OCI-LY3 (cell line): ENCODE measurements at regions not wholly inside any gene's neighbourhood (a gene's known extent, or its start where the extent isn't known, plus 50 kb on each side); places are given as distances from the start of the nearest gene placed in this dataset.

ENCODE experiments used
- CTCF ChIP-seq: fragments of 200-600, 300-600 bp; sonication (generic); IDR thresholded peaks from 2 replicates; pipeline ENCODE4 v1.5.1; 2014; ENCODE audit warnings: antibody characterized with exemption, low read length, low read depth
- EZH2phosphoT487 ChIP-seq: fragments of 200-600 bp; shearing (Covaris generic); IDR thresholded peaks from 2 replicates; pipeline ENCODE4 v1.6.1; 2018; ENCODE audit warnings: antibody characterized with exemption, mixed run types, low read depth

DNA sequence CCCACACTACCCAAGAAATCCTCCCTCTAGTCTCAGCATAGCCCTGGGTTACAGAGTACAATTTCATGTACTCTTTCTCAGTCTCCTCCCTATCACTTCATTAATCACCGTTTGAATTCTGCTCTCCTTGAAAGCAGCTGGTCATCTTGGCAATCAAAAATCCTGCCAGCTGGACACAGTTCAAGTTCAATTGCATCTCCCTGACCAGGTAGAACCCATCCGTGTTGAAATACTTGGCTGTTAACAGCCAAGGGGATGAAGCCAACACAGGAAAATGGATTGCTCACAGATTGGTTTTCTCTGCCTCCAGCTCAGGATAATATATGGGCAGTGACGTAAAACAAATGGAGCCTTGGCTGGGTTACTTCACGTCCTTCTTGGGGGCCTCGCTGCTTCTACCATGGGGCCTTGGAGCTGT lies 55.1 kb upstream of the GRK3 start:
- TF ChIP-seq CTCF, result no peak
- no peak for TF ChIP-seq EZH2phosphoT487
